ENCODE measurements at regions not wholly inside any gene's neighbourhood (a gene's known extent, or its start where the extent isn't known, plus 50 kb on each side); places are given as distances from the start of the nearest gene placed in this dataset.
"Not testable (repeated sequence)": the region's sequence is repeated elsewhere in the genome, so short reads cannot be mapped to it uniquely, and the experiment has no call there.

DNA sequence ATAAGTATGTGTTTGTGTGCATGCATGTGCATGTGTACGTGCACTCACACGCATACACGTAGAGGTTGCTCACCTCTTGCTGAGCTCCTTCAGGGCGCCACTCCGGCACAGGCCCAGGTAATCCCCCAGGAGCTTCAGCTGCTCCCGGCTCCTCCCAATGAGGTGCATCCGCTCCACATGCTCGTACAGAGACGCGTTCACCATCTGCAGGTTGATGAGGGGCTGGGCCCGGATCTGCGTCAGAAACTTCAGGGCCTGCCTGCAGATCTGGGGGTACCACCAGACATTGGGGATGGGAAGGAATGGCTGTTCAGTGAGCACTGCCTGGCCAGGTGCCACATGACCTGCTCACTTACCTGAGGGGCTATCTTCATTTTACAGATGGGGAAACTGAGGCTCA is 127.0 kb downstream of the LRRC37A3 start:
- H3K4me1 ChIP-seq = not testable (repeated sequence)

DNA sequence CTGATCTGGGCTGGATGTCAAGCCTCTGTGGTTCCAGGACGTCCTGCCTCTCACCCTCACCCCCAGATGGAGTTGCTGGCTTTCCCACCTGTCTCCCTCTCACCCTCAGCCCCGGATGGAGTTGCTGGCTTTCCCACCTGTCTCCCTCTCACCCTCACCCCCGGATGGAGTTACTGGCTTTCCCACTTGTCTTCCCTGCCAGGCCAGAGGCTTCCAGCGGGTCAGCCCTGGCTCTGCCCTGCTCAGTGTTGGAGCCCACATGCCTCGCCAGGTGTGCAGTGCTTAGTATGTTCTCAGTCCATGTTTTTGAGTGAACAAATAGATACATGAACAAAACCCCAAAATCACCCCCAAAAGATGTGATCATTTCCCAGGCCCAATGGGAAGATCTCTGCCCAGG is 127.6 kb downstream of the LRRC37A3 start:
- H3K27ac ChIP-seq; H3K36me3 ChIP-seq (ENCODE audit: control insufficient read depth, insufficient read depth, low read length); H3K79me2 ChIP-seq; H3K4me2 ChIP-seq (ENCODE audit: low read length); H3K9me3 ChIP-seq (ENCODE audit: control insufficient read depth, low read length); H3K4me3 ChIP-seq (ENCODE audit: low read depth, low read length); H3K9ac ChIP-seq; H2AFZ ChIP-seq; H3K27me3 ChIP-seq (ENCODE audit: control insufficient read depth, insufficient read depth, low read length); H3K4me1 ChIP-seq: not testable (repeated sequence)

More for the DNA sequence above, 127.0 kb downstream of the LRRC37A3 start:
- not testable (repeated sequence) for H3K4me3 ChIP-seq (ENCODE audit: low read depth, low read length); H3K27me3 ChIP-seq (ENCODE audit: control insufficient read depth, insufficient read depth, low read length); H3K9ac ChIP-seq; H3K36me3 ChIP-seq (ENCODE audit: control insufficient read depth, insufficient read depth, low read length); H3K9me3 ChIP-seq (ENCODE audit: control insufficient read depth, low read length); H2AFZ ChIP-seq; H3K79me2 ChIP-seq; H3K4me2 ChIP-seq (ENCODE audit: low read length); H3K27ac ChIP-seq

DNA sequence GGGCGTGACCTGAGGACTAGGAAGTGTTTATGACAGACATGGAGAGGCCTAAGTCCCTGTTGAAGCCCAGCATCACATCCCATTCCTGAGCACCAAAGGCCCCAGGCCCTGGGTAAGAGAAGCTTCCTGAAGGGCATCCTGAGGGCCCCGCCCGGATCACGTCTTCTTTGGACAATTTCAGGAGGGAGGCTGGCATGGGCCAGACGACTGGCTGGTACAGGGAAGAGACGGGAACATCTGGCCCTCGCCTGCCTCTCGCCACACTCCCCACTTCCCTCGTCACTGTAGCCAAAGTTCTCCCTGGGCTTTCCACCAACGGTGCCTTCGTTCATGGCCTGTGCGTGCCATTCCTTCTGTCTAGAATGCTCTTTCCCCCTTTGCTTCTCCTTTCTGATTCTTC is 128.1 kb downstream of the LRRC37A3 start:
- H3K27me3 ChIP-seq (ENCODE audit: control insufficient read depth, insufficient read depth, low read length); H3K4me3 ChIP-seq (ENCODE audit: low read depth, low read length); H2AFZ ChIP-seq; H3K4me2 ChIP-seq (ENCODE audit: low read length); H3K27ac ChIP-seq; H3K36me3 ChIP-seq (ENCODE audit: control insufficient read depth, insufficient read depth, low read length); H3K79me2 ChIP-seq; H3K9ac ChIP-seq; H3K4me1 ChIP-seq; H3K9me3 ChIP-seq (ENCODE audit: control insufficient read depth, low read length): not testable (repeated sequence)

DNA sequence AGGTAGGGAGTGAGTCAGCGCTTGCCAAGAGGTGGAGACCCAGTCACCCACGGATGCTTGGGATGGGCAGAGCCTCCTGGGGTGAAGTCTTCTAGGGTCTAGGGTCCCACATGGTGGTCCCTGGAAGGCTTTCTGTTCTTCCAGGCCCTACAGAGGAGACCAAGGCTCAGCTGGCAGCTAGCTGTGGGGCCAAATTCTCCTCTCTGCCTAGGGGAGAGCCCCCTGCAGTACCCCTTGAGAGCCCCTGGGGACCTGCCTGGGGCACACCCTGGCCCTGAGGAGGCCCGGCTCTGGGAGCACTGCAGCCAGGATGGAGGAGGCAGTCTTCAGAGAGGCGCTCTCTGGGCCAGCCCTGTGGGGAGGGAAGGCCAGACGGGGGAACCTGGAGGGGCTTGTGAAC is 128.6 kb upstream of the SMURF2 start:
- not testable (repeated sequence) for H3K4me3 ChIP-seq (ENCODE audit: low read depth, low read length); H3K27ac ChIP-seq; H3K9ac ChIP-seq; H3K4me1 ChIP-seq; H3K9me3 ChIP-seq (ENCODE audit: control insufficient read depth, low read length); H3K27me3 ChIP-seq (ENCODE audit: control insufficient read depth, insufficient read depth, low read length); H3K36me3 ChIP-seq (ENCODE audit: control insufficient read depth, insufficient read depth, low read length); H3K79me2 ChIP-seq; H2AFZ ChIP-seq; H3K4me2 ChIP-seq (ENCODE audit: low read length)

DNA sequence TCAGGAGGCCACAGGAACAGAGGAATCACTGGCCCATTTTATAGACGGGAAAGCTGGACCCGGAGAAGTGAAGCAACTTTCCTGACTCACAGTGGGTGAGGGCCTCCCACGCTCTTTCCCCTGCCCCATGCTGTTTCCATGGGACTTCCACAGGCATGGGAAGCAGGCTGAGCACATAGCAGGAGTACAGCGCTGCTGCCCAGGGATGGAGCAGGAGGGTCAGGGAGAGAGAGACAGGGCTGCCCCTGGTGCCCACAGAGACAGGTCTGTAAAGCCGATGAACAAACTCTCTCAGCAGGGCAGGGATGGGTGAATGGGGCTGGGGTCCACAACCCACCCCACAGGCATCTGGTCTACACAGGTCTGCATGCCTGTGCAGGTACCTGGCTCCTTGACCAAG is 128.1 kb upstream of the SMURF2 start:
- not testable (repeated sequence) for H3K4me2 ChIP-seq (ENCODE audit: low read length); H3K27ac ChIP-seq; H3K4me1 ChIP-seq; H3K9me3 ChIP-seq (ENCODE audit: control insufficient read depth, low read length); H3K36me3 ChIP-seq (ENCODE audit: control insufficient read depth, insufficient read depth, low read length); H3K79me2 ChIP-seq; H3K4me3 ChIP-seq (ENCODE audit: low read depth, low read length); H3K9ac ChIP-seq; H2AFZ ChIP-seq; H3K27me3 ChIP-seq (ENCODE audit: control insufficient read depth, insufficient read depth, low read length)

DNA sequence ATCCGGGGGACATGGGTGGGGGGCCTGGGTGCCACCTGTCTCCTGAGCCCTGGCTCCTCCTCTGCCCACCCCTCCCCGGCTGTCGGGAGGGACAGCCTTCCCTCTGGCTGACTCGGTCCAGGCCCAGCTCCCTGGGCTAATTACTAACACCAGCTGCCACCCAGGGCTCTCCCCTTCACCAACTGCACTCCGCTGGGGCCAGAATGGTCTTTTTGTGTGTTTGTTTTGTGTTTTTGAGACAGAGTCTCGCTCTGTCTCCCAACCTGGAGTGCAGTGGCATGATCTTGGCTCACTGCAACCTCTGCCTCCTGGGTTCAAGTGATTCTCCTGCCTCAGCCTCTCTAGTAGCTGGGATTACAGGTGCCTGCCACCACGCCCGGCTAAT is 126.9 kb upstream of the SMURF2 start:
- not testable (repeated sequence) for H3K79me2 ChIP-seq; H3K9me3 ChIP-seq (ENCODE audit: control insufficient read depth, low read length); H3K36me3 ChIP-seq (ENCODE audit: control insufficient read depth, insufficient read depth, low read length)

DNA sequence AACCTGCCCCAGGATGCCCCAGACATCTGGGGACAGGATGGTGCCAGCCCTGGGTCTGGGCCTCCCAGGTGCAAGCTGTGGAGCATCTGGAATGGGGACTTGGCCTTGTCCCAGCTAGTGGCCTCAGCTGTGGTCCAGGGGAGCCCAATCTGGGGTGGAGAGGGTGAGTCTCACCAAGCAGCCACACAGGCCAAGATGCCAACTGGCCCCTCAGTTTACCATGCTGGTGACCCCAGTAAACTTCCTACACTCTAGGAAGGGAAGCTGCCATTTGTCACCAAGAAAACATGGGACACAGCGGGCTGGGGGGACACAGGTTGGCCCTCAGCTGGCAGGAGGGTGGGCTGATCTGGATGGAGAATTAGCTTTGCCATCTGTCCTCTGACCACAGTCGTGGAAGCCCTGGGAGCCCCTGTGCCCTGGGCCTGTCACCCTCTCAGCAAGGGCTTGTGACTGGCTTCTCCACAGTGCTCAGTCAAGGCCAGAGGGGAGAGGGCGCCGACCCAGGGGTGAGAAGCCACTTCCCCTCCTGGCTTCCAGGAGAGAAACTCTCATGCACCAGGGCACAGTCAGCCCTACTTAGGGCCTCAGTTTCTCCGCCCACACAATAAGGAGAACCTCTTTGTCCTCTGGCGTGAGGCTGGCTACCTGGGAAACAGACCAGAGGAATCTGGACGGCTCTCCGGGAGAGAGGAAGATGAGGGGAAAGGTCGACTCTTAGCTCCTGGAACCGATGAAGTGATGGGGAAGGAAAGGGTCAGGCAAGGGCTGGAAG is 126.4 kb upstream of the SMURF2 start:
- Histone ChIP-seq H3K36me3 (ENCODE audit: control insufficient read depth, insufficient read depth, low read length) (no peaks in the 10 kb centered on the region), H3K79me2 (no peaks in the 10 kb centered on the region), H3K9ac (no peak overlapping the region), H3K4me2 (ENCODE audit: low read length) (no peak overlapping the region), H3K9me3 (ENCODE audit: control insufficient read depth, low read length) (no peaks in the 10 kb centered on the region), H3K4me1 (no peaks in the 10 kb centered on the region), H2AFZ (no peak overlapping the region), H3K4me3 (ENCODE audit: low read depth, low read length) (no peak overlapping the region), H3K27ac (no peak overlapping the region), H3K27me3 (ENCODE audit: control insufficient read depth, insufficient read depth, low read length) (no peaks in the 10 kb centered on the region)
- TF ChIP-seq, protein P1, sequence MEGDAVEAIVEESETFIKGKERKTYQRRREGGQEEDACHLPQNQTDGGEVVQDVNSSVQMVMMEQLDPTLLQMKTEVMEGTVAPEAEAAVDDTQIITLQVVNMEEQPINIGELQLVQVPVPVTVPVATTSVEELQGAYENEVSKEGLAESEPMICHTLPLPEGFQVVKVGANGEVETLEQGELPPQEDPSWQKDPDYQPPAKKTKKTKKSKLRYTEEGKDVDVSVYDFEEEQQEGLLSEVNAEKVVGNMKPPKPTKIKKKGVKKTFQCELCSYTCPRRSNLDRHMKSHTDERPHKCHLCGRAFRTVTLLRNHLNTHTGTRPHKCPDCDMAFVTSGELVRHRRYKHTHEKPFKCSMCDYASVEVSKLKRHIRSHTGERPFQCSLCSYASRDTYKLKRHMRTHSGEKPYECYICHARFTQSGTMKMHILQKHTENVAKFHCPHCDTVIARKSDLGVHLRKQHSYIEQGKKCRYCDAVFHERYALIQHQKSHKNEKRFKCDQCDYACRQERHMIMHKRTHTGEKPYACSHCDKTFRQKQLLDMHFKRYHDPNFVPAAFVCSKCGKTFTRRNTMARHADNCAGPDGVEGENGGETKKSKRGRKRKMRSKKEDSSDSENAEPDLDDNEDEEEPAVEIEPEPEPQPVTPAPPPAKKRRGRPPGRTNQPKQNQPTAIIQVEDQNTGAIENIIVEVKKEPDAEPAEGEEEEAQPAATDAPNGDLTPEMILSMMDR (IDR thresholded peaks at IDR 0.05) = no peak

More for the DNA sequence above, 126.9 kb upstream of the SMURF2 start:
- H3K9ac ChIP-seq; H3K4me1 ChIP-seq; H3K27ac ChIP-seq; H3K27me3 ChIP-seq (ENCODE audit: control insufficient read depth, insufficient read depth, low read length); H3K4me2 ChIP-seq (ENCODE audit: low read length); H3K4me3 ChIP-seq (ENCODE audit: low read depth, low read length); H2AFZ ChIP-seq: not testable (repeated sequence)
